ENCODE measurements at regions not wholly inside any gene's neighbourhood (a gene's known extent, or its start where the extent isn't known, plus 50 kb on each side); places are given as distances from the start of the nearest gene placed in this dataset.

- TF ChIP-seq, protein P1, sequence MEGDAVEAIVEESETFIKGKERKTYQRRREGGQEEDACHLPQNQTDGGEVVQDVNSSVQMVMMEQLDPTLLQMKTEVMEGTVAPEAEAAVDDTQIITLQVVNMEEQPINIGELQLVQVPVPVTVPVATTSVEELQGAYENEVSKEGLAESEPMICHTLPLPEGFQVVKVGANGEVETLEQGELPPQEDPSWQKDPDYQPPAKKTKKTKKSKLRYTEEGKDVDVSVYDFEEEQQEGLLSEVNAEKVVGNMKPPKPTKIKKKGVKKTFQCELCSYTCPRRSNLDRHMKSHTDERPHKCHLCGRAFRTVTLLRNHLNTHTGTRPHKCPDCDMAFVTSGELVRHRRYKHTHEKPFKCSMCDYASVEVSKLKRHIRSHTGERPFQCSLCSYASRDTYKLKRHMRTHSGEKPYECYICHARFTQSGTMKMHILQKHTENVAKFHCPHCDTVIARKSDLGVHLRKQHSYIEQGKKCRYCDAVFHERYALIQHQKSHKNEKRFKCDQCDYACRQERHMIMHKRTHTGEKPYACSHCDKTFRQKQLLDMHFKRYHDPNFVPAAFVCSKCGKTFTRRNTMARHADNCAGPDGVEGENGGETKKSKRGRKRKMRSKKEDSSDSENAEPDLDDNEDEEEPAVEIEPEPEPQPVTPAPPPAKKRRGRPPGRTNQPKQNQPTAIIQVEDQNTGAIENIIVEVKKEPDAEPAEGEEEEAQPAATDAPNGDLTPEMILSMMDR (IDR thresholded peaks at IDR 0.05; ENCODE audit: low read depth, low read length): no peak
- TF ChIP-seq POLR2A (IDR thresholded peaks at IDR 0.05; ENCODE audit: extremely low read depth, insufficient read length) (no peak), MAX (IDR thresholded peaks at IDR 0.05; ENCODE audit: low read depth, low read length) (no peak), MYC (IDR thresholded peaks at IDR 0.05; ENCODE audit: low read depth, low read length) (no peak)
Measured at GRCh38 chrX:3950373-3950772, 236.9 kb upstream of the PRKX start.
